Activated naive CD4-positive, alpha-beta T cell (primary cell): ENCODE measurements at regions not wholly inside any gene's neighbourhood (a gene's known extent, or its start where the extent isn't known, plus 50 kb on each side); places are given as distances from the start of the nearest gene placed in this dataset.

ENCODE experiments used
- DNase-seq, 4 experiments: peaks; one replicate each; lab custom pipeline; 2025; lab: John Stamatoyannopoulos, UW

DNA sequence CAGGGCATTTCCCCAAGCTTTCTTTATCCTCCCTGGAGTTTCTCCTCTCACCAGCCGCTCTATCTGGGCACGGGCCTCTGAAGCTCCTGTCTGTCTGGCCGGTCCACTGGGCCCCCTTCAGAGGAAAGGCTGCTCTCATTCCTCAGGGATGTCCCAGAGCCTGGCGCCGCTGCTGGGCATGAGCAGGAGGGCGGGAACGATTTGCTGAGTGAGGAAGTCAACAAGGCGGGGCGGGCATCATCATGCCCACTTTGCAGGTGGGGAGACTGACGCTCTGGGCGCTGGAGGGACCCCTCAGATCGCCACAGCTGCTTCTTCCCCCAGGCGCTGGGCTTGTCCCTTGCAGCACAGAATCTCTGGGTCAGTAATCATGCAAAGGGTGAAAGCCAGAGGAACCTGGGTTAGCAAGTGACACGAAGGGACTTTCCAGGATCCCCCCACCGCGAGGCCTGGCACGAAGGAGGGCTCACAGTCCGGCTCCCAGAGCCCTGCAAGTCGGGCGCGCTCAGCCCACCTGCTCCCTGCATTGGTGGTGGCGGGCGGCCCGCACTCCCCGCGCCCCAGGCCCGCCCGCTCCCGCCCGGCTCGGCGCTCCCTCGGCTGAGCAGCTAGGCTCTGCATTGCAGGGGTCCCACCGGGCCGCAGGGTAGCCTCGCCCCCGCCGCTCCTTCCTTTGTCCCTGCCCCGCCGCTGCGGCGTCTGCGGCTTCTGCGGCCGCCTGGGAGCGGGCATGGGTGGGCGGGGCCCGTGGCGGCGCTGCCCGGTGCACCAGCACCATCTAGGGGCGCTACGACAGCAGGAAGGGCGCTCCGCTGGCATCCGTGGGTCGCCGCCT lies 157.8 kb downstream of the CYRIA start:
- DNase-seq = no peak

DNA sequence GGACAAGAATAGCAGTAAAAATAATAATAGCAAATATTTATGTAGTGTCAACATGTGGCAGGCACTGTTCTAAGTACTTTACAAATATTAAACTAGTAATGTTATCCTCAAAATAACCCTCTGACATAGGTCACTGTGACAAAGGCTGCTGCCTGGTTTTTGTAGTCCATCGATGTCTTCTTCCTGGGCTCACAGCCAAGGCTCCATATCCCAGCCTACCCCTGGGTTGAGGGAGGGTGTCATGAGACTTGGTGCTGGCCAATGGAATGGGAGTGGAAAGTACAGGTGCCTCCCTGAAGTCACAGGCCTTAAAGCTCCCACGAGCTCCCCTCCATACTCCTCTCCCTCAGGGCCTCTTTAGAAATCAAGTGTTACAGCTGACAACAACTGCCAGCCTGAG lies 159.3 kb downstream of the CYRIA start:
- DNase-seq = no peak

DNA sequence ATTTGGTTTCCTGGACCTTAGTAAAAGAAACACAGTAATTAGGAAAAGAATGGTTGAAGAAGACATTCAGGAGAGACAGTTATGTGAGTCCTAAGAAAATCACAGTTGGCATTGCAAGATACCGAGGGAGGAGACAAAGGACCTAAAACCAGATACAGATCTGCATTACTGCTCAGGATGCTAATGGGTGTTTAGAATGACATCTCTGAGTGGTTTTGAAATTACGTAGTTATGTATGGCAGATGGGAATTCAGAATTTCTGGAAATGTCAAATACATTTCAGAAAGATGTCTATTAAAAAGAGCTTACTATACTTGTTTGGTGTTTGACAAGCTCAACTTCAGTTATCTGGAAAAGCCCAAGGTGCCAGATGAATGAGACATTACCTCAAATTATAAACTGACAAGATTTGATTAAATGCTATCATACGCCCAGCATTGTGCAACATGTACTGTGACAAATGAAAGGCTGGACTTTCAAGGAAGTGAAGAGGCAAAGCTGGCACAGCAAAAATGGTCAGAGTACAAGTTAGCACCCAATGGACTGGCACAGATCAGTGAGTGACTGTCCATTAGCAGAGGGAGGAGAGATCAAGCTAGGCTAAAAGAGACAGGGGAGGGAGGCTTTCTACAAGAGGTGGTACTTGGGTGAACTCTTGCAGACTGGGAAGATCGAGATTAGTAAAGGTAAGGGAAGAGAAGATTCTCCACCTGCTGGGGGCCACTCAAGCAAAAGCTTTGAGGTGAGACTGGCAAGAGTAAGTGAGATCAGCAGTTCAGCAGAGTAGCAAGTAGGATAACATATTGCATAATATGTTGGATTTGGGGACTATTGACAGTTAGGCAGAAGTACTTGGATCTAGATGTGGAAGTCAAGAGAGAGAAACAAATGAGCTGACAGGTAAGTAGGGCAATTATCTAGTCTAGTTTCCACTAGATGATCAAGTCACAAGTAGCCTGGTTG lies 168.9 kb downstream of the CYRIA start:
- DNase-seq = no peak

DNA sequence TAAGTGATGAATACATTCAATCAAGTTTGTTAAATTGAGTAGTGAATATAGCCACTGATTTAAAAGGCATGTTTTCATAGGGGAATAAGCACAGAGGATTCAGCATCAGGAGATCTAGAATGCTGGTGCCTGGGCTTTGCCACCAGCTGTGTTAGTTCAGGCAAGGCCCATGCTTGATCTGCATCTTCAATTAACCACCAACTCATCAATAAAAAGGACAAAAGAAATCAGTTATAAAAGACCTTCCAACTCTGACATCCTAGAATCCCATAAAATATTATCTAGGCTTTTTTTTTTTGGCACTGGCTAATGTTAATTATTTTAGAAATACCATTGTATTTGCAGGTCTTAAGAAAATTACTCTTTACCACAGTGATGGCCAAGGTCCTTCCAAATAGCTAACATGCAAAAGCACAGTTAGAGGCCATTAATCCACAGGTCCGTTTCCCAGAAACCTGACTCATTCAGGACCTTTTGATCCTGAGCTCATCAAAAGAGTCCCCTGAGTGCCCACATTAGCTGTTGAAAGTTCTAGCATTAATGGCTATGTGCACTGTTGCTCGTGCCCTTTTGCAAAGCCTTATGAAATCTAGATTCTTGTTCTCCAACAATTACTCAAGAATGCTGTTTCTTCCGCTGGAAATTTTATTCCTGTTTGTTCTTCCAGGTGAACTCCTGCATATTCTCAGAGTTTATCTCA lies 170.0 kb downstream of the CYRIA start:
- no peak for DNase-seq

DNA sequence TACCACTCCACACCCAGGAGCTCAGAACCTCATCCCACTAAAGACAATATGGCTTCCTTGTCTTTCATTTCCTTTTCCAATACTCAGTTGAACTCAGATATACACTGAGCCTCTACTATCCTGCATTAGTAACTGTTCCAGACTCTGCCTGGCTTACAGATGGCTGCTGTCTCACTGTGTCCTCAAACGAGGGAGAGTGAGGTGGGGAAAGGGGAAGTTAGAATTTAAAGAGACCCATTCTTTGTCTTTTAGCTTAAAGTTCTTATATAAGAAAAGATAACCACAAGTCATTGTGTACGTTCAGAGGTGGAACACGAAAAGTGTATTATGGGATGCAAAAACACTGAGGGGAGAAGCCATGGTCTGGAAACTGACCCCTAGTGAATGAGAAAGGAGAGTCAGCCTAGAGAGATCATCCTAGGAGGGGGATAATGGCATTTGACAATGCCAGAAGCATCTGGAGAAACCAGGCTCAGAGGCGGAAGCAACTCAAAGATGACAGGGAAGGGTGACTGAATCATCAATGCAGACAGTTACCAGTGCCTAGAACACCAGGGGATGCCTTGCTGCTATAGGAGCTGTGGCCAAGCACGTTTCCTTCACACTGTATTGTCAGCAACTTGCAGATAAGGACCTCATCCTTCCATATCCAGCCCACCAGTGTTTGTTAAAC lies 170.7 kb downstream of the CYRIA start:
- DNase-seq = no peak

DNA sequence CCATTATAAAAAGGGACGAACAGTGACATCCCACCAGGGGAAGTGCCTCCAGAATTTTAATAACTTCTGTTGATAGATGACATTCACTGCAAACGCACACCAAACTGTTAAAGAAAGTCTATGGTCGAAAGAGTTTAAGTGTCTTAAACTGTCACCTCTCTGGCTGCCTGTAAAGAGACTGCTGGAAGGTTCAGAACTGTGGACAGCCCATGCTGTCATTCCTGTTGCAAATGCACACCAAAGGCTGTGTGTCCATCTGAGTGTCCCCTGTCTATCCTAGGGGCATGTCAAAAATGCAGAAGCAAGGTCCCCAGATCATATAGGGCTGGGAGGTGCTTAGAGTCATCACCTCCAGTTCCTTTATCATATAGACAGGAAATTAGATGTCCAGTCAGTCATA lies 171.8 kb downstream of the CYRIA start:
- no peak for DNase-seq

DNA sequence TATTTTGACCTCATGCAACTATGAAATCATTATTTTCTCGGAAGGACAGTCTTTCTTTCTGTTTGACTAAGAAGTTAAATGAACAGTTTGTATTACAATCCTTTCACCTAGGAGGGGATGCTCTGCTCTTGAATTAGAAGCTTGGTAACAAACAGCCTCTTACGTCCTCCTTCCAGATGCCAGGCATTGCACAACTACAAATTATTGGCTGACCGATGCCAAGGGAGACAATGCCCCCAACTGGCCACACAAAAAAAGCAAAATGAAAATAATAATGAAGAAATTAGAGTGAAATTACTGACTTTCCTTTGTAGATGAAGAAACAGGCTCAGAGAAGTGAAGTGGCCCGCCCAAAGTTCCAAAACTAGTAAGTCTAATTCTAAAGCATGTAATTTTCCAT lies 177.9 kb downstream of the CYRIA start:
- no peak for DNase-seq

DNA sequence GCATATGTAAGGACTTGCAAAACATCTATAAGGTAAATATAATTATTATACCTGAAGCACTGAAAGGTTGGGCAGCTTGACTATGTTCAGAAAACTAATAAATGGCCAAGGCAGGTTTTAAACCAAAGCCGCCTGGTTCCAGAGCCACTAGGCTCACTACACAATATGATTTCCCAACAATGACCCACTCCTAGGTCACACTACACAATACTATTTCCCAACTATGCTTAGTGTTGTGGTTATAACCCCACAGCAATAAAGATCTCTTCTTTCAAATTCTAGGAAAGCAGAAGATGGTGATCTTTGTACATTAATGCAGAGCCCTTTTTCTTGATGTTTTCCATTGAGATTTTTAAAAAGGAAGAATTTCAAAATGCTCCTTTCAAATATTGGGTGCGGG lies 180.4 kb downstream of the CYRIA start:
- DNase-seq = no peak

DNA sequence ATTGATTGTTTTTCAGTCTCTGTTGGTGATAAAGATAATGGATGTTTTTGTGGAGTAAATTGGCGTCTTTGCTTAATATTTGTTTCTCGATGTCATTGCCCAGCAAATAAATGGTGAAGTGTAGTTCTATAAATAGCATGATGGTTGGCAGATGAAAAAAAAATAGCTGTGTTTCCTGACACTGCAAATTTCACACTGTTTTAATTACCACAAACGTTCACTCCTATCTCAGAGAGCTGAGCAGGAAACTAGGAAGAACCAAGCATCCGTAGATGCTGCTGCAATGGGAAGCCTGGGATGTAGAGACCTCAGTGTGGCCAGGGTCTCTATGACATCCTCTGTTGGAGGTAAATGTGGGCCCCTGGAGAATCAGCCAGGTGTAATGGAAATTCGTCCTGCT lies 183.2 kb downstream of the CYRIA start:
- DNase-seq = no peak

DNA sequence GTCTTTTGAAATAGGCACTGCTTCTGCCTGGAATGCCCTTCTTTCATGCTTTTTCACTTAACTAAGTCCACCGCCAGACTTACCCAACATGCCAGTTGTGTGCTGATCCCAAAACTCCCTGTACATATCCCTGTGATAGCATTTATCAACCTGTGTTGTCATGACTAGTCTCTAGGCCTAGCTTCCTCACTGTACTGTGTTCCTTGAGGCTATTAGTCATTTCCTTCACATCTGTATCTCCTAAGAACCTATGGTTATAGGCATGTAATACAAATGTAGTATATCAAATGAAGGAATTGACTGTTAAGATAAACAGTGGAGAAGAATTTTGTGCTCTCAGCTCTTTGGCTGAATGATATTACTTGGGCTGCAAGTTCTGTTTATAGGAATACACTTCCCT lies 184.3 kb downstream of the CYRIA start:
- no peak for DNase-seq

DNA sequence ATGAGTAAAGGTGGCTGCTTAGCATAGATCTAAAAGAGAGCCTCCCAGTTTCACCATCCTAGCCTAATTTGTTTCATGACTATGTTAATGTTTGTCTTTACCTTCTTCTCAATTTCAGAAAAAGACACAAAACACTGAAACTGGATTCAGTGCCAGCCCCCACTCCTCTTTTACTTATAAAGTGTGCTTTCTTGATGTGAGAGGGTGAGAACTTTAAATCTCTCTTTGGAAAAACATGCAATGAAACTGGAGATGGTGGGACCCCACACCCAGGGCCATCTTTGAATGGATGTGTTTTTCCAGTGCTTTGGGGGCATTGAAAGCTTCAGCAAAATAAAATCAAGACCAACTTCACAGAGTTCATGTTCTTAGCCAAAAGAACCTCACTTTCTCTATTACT lies 185.9 kb downstream of the CYRIA start:
- no peak for DNase-seq

DNA sequence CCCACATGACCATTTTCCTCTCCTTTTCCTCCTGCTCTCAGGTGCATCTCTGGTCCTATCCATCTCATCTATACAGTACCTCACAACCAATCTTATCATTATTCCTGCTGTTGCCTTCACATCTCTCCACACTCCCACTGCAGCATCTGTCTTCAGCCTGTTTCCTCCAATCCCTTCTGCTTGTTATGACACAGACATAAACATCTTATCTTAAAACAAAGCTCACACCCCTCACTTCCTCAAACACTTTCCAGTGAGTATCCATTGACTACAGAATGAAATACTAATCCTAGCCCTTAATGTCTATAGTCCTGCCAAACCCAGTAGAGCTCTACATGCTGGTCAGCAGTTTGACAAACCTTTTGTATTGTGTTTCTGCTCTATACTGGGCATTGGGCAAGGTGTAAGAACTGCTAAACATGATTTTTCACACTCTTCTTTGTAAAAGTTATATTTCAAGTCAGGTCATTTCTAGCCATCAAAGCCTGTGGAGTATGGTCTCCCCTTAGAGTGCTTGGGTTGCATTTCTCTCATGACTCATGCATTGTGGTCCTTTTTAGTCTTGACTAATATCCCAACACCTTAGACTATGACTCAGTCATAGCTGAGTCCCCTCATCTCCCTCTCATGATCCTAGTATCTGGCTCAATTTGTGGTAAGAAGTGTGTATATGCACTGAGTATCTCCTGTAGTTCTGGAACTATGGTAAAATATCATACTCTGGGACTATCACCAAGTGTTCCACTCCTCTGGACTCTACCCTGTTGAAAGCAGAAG lies 187.0 kb downstream of the CYRIA start:
- no peak for DNase-seq

DNA sequence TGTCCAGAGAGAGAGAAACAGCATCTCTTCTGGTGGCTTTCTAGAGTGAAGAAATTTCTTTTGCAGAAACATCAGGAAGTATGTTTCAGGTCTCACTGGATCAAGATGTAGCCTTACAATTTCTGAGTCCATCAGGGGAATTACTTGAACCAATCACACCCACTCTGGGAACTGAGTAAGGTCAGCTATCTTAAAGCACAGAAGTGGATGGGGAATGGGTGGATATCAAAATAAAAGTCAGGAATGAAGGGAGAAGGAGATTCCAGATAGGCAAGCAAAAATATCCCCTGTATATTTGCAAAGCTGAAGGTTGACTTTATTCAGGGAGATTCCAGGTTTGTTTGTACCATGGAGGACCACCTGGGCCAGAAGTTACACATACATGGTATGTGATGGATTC lies 188.0 kb downstream of the CYRIA start:
- no peak for DNase-seq

DNA sequence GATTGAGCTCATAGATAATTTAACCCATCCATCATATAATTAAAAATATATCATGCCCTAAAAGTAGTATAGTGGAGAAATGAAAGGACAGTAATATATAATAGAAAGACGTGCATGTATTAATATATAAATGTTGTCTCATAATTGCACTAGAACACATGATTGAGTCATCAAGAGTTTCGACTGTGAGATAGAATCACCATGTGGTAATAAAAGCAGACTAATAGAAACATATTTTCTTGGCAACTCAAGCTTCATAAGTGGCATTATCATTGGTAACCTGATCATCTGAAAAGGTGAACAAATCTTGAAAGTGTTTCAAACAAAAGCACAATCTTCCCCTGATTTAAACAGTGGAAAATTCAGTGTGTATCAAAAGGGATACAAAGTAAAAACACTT lies 188.8 kb downstream of the CYRIA start:
- no peak for DNase-seq

DNA sequence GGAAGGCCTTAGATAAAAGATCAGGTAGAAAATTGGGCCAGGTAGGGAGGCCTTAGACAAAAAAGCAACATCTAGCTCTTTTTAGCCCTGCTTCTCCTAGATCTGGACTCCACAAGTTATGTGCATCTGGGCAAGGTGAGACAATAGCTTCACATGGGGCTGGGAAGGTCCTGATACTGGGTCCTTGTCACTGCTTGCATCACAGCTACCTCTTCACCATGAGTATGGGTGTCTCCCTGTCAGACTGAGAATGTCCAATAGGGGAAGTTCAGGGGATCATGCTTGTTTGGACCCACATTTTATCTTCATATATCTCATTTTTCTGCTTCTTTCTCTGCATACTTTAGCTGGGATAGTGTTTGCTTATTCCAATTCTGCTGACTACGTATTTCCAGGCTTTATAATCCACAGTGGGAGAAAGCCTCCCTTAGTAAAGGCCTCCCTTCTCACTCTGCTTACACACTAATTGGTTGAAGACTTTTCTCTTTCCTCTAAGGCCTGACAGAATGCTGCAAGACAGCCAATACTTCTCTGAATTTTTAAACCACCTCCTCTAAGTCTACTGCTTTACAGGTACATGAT lies 189.6 kb downstream of the CYRIA start:
- DNase-seq = no peak

DNA sequence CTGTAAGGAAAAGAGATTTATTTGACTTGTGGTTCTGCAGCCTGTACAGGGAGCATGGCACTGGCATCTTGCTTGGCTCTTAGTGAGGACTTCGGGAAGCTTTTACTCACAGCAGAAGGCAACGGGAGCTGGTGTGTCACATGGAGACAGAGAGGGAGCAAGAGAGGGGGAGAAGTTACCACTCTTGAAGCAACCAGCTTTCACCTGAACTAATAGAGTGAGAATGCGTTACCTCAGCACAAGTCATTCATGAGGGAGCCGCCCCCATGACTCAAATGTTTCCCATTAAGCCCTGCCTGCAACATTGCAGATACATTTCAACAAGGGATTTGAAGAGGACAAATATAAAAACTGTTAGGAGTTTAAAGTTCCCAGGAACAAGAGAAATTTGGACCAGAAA lies 190.0 kb downstream of the CYRIA start:
- no peak for DNase-seq

DNA sequence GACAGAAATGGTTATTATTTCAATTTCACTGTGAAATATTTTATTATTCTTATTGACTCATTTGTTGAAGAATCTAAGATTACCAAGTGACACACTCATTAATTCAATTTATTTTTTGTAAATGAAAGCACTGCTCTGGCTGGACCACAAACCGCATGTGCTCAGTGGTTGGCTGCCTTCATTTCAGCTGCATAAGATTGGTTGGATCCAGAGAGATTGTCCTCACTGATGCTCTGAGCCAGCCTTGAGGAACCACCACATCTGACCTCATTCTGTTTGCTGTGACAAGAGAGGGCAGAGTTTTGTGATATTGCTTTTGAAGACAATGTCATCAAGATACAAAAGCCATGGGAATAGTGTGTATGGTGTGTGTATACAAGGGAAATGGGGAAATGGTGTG lies 192.1 kb downstream of the CYRIA start:
- no peak for DNase-seq

DNA sequence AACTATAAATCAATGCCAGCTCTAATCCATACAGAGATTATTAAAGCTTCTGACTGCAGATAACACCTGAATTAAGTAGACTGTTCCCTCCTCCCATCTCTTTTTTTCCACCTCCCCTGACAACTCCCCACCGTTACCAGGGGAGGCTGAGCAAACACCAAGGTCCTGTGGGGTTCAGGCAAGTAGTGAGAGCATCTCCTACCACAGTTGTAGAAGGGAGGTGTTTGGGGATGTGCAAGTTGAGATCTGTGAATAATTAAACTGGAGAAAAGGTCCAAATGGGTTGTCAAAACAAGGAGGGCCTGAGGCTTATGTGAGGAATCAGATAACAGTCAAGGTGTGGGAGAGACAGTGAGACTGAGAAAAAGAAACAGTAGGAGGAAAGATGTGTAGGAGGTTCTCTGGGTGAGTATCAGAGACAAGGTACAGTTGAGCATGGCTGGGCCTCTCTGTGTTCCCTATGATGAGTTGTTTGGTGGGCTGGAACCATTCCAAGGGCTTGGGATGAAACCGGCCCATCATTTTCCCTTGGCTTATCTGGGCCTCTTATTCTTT lies 194.6 kb downstream of the CYRIA start:
- no peak for DNase-seq

DNA sequence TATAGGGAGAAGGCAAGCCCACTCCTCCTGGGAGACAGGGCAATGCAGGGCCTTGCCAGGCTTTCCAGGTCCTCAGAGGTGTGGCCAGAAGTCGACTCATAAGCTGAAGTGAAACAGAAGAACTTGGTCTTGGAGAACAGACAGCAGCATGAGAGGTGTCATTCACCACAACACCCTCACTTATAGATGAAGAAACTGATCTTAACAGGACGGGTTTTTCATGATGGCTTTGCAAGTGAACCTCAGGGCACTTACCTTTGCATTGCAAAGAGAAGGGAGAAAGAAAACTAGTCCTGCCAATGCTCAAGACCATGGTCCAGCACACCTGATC lies 198.8 kb downstream of the CYRIA start:
- DNase-seq = no peak

DNA sequence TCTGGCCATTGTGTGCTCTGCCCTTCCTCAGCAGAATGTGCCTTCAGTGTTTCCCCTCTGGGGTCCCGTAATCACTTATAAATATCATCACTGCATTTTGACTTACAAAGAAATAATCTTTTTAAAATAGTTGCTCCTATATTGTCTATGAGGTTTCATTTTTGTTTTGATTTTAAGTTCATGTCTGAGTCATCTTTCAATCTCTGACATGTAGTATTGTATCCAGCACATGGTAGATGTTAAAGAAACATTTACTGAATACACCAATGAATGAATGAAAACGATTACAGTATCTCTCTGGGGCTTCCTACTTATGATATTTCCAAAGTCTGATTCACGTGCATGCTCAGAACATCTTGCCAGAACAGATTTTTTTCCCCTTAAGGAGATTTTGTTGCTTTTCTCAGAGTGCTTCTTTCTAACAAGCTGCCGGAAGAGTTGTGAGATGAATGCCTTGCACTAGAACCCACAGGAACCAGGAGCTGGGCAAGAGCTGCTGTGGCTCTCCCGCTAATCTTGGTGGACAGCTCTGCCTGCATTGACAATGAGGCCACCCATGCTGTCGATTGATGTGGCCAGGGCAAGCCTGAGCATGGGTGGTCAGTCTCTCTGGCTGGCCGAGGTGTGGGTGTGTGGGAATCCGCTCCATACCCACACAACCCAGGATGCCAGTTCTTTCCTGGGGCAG lies 199.4 kb downstream of the CYRIA start:
- no peak for DNase-seq
